Posterior vena cava (tissue), 2 donors: ENCODE measurements at regions not wholly inside any gene's neighbourhood (a gene's known extent, or its start where the extent isn't known, plus 50 kb on each side); places are given as distances from the start of the nearest gene placed in this dataset.
"Not testable (repeated sequence)": the region's sequence is repeated elsewhere in the genome, so short reads cannot be mapped to it uniquely, and the experiment has no call there.

ENCODE experiments used
- DNase-seq: peaks from one replicate; pipeline ENCODE4 v3.0.0-alpha.2; 2020; ENCODE audit warnings: low spot score
- intact Hi-C, 2 donors: fragments of 100-400 bp; cut with DNase I; formaldehyde crosslinking; loops; one replicate each; pipeline versions ENCODE4 v1.14.1 to v1.14.2; 2022 to 2023
- donor health status: DM: yes; HTN: yes; CAD: no.
- donor health status: DM: yes; HTN: yes; CAD: no.

- intact Hi-C loops = no loop called here
- DNase-seq = no peak
Measured at GRCh38 chr13:63540061-63540460, 2124.4 kb upstream of the PCDH20 start.

- intact Hi-C loops = loop anchor here in 1 of 2 donors (2.0 kb wide), 1 partner anchor 21 kb away; no protein-coding TSS in a partner anchor
- DNase-seq = no peak
Measured at GRCh38 chr13:63517371-63517770, 2101.7 kb upstream of the PCDH20 start.

GRCh38 chr13:63516124-63516523 lies 2100.5 kb upstream of the PCDH20 start:
- DNase-seq = no peak
- intact Hi-C loops = loop anchor here in 1 of 2 donors (2.0 kb wide), 1 partner anchor 19 kb away; no protein-coding TSS in a partner anchor

GRCh38 chr13:63514886-63515285 lies 2099.2 kb upstream of the PCDH20 start:
- DNase-seq = no peak
- intact Hi-C loops = no loop called here

- intact Hi-C loops = no loop called here
- no peak for DNase-seq
Measured at GRCh38 chr13:63512095-63512494, 2096.4 kb upstream of the PCDH20 start.

- no peak for DNase-seq
- intact Hi-C loops = no loop called here
Measured at GRCh38 chr13:63501702-63502101, 2086.1 kb upstream of the PCDH20 start.

- intact Hi-C loops = loop anchor here in 1 of 2 donors (2.0 kb wide), 1 partner anchor 19 kb away; no protein-coding TSS in a partner anchor
- no peak for DNase-seq
Measured at GRCh38 chr13:63497601-63498000, 2082.0 kb upstream of the PCDH20 start.

GRCh38 chr13:63492604-63493003 lies 2077.0 kb upstream of the PCDH20 start:
- no peak for DNase-seq
- intact Hi-C loops = no loop called here

GRCh38 chr13:63490149-63490548 lies 2074.5 kb upstream of the PCDH20 start:
- DNase-seq = no peak
- intact Hi-C loops = no loop called here

- intact Hi-C loops = no loop called here
- no peak for DNase-seq
Measured at GRCh38 chr13:63481334-63481733, 2065.7 kb upstream of the PCDH20 start.

- no peak for DNase-seq
Measured at GRCh38 chr13:63472711-63473110, 2057.1 kb upstream of the PCDH20 start.

GRCh38 chr13:63463782-63464610 lies 2048.3 kb upstream of the PCDH20 start:
- no peak for DNase-seq

More at GRCh38 chr13:63472711-63473110, 2057.1 kb upstream of the PCDH20 start:
- intact Hi-C loops = no loop called here

GRCh38 chr13:63460462-63461090 lies 2044.9 kb upstream of the PCDH20 start:
- no peak for DNase-seq
- intact Hi-C loops = no loop called here

More at GRCh38 chr13:63463782-63464610, 2048.3 kb upstream of the PCDH20 start:
- intact Hi-C loops = no loop called here

GRCh38 chr13:63457186-63457585 lies 2041.5 kb upstream of the PCDH20 start:
- no peak for DNase-seq
- intact Hi-C loops = no loop called here

- intact Hi-C loops = no loop called here
- DNase-seq = no peak
Measured at GRCh38 chr13:63455938-63456337, 2040.3 kb upstream of the PCDH20 start.

GRCh38 chr13:63449550-63449949 lies 2033.9 kb upstream of the PCDH20 start:
- DNase-seq = no peak
- intact Hi-C loops = no loop called here

- intact Hi-C loops = no loop called here
- no peak for DNase-seq
Measured at GRCh38 chr13:63448692-63449091, 2033.0 kb upstream of the PCDH20 start.

GRCh38 chr13:63446329-63446728 lies 2030.7 kb upstream of the PCDH20 start:
- DNase-seq = no peak
- intact Hi-C loops = no loop called here

- DNase-seq, intact Hi-C loops: not testable (repeated sequence)
Measured at GRCh38 chr13:63444225-63444624, 2028.6 kb upstream of the PCDH20 start.

- no peak for DNase-seq
- intact Hi-C loops = no loop called here
Measured at GRCh38 chr13:63438951-63439350, 2023.3 kb upstream of the PCDH20 start.

GRCh38 chr13:63436325-63436668 lies 2020.6 kb upstream of the PCDH20 start:
- intact Hi-C loops = no loop called here

More at GRCh38 chr13:63436325-63436668, 2020.6 kb upstream of the PCDH20 start:
- no peak for DNase-seq
